Breast epithelium (tissue), 3 donors: ENCODE measurements at regions not wholly inside any gene's neighbourhood (a gene's known extent, or its start where the extent isn't known, plus 50 kb on each side); places are given as distances from the start of the nearest gene placed in this dataset.

Experiments
- CTCF ChIP-seq, 3 donors: fragments of 450-650 bp; IDR thresholded peaks; one replicate each; pipeline ENCODE4 v1.5.1; 2016 to 2017; ENCODE audit warnings: antibody characterized with exemption in 3 of 3, mild to moderate bottlenecking in 3 of 3, moderate library complexity in 3 of 3
- POLR2A ChIP-seq: fragments of 450-650 bp; IDR thresholded peaks from one replicate; pipeline ENCODE4 v1.6.1; 2016; ENCODE audit warnings: antibody characterized with exemption, mild to moderate bottlenecking, moderate library complexity
- POLR2AphosphoS5 ChIP-seq, 3 donors: sonication (generic); formaldehyde crosslinking; IDR thresholded peaks; one replicate each; pipeline ENCODE4 v1.6.1; 2017; ENCODE audit warnings: antibody characterized with exemption in 3 of 3

DNA sequence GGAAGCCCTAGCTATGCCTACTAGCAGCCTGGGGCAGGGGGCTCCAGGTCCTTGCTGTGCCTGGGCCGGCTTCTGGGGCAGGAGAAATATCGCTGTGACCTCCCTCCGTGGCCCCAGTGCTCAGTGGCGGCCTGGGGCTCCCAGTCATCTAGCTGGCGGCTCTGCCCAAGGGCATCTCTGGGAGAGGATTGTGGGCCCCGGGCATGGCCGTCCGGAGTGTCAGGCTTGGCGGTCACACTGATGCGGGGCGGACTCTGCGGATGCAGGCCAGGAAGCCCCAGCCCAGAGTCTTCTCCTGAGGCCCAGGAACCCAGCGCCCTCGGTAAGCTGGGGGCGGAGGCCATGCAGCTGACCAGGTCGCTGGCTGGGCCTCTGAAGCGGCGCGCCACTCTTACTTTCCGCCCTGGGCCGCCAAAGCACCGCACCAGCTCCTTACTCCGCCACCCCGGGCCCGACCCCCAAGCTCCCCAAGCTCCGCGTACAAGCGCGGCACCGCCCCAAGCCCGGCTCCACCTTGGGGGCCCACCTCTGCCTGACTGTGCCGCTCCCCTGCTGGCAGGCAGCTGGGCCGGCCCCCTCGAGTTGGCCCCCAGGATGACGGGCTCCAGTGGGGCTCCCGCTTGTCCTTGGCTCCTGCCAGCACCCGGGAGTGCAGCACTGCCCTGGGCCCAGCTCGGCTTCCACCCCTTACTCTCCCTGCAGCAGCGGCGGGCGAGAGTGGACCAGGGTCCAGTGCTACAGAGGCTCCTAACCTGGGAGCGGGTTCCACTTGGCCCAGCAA is 720.0 kb downstream of the PCDH18 start:
- TF ChIP-seq CTCF (IDR thresholded peaks at IDR 0.05) (no peak), POLR2AphosphoS5 (IDR thresholded peaks at IDR 0.05) (no peak), POLR2A (no peak)
